ENCODE measurements at regions not wholly inside any gene's neighbourhood (a gene's known extent, or its start where the extent isn't known, plus 50 kb on each side); places are given as distances from the start of the nearest gene placed in this dataset.
"Not testable (repeated sequence)": the region's sequence is repeated elsewhere in the genome, so short reads cannot be mapped to it uniquely, and the experiment has no call there.

DNA sequence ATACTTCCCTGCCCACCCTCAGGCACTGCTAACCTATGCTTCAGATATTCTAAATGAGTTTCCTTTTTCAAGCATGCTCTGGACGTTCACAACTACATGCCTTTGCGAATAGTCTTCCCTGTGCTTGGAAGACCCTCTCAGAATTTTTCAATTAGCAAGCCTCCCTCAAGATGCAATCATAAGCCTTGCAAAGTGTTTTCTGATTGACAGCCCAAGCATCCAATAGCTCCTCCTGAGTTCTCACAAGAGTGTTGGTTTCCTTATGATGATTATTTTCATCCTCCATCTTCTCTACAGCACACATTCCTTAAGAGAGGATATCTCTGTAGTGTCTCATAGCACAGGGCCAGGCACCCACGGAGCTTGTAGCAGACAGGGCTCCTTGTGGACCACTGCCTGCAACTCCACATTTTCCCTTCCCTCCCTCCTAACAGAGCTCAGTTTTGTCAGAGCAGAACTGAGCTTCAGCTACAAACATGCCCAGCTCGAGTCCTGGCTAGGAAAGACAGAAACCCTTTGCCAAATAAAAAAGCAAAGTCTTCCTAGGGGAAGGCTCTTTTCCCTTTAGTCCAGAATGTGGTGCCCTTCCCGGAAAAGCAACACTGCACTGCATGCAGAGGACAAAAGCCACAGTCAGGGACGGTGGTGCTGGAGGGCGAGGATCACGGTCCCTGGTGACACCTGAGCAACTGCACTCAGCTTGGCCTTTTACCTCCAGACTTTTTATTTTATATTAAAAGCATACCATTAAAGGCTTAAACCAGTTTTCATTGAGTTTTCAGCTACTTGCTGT, 819.8 kb upstream of the ID2 start:
- Histone ChIP-seq H3K9me3 (ENCODE audit: control insufficient read depth in 2 of 2, low read length in 2 of 2) (no peaks in the 10 kb centered on the region), H3K27ac (ENCODE audit: low read depth in 2 of 2, low read length in 2 of 2) (no peak overlapping the region), H3K4me3 (ENCODE audit: low read length in 2 of 2) (no peak overlapping the region), H3K36me3 (ENCODE audit: control insufficient read depth in 2 of 2, insufficient read depth in 2 of 2, low read length in 2 of 2) (no peaks in the 10 kb centered on the region), H3K9ac (ENCODE audit: low read depth in 1 of 2, low read length in 2 of 2) (no peak overlapping the region), H3K27me3 (ENCODE audit: control insufficient read depth in 2 of 2, insufficient read depth in 2 of 2, low read length in 2 of 2) (no peaks in the 10 kb centered on the region), H3K4me1 (ENCODE audit: control insufficient read depth in 2 of 2, insufficient read depth in 2 of 2, low read length in 2 of 2) (no peaks in the 10 kb centered on the region)

DNA sequence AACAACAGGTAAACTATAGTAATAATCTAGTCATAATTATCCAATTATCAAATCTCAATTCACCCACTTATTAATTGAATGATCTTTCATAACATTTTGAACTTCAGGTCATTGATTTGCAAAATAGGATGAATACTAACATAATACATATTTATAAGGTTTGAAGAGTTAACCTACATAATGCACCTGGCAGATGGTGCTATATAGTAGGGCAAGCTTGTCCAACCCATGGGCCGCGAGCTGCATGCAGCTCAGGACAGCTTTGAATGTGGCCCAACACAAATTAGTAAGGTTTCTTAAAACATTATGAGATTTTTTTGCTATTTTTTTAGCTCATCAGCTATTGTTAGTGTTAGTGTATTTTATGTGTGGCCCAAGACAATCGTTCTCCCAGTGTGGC, 815.8 kb upstream of the ID2 start:
- H3K4me3 ChIP-seq (ENCODE audit: low read length in 2 of 2): no peak overlapping the region
- no peaks in the 10 kb centered on the region for H3K27me3 ChIP-seq (ENCODE audit: control insufficient read depth in 2 of 2, insufficient read depth in 2 of 2, low read length in 2 of 2)
- H3K27ac ChIP-seq (ENCODE audit: low read depth in 2 of 2, low read length in 2 of 2): no peak overlapping the region
- H3K4me1 ChIP-seq (ENCODE audit: control insufficient read depth in 2 of 2, insufficient read depth in 2 of 2, low read length in 2 of 2): no peaks in the 10 kb centered on the region
- H3K36me3 ChIP-seq (ENCODE audit: control insufficient read depth in 2 of 2, insufficient read depth in 2 of 2, low read length in 2 of 2): no peaks in the 10 kb centered on the region
- no peaks in the 10 kb centered on the region for H3K9me3 ChIP-seq (ENCODE audit: control insufficient read depth in 2 of 2, low read length in 2 of 2)
- no peak overlapping the region for H3K9ac ChIP-seq (ENCODE audit: low read depth in 1 of 2, low read length in 2 of 2)

DNA sequence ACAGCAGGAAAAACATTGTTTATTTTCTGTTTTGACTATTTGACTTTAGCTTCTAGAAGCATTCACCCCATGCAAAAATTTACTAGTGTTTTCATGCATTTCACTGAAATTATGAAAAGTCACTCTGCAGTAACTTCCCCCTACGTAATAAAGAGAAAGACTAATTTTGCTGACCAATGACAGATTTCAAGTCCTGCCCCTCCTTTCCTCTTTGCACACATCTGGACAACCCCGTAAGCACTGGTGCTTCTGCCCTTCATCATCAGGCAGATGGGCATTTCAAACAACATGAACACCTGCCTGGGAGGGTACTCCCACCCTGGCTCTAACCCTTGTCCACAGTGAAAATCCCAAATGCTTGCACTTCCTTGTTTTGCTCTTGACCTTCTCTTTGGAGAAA, 815.0 kb upstream of the ID2 start:
- H3K27me3 ChIP-seq (ENCODE audit: control insufficient read depth in 2 of 2, insufficient read depth in 2 of 2, low read length in 2 of 2): no peaks in the 10 kb centered on the region
- no peaks in the 10 kb centered on the region for H3K36me3 ChIP-seq (ENCODE audit: control insufficient read depth in 2 of 2, insufficient read depth in 2 of 2, low read length in 2 of 2)
- H3K4me1 ChIP-seq (ENCODE audit: control insufficient read depth in 2 of 2, insufficient read depth in 2 of 2, low read length in 2 of 2): no peaks in the 10 kb centered on the region
- no peak overlapping the region for H3K4me3 ChIP-seq (ENCODE audit: low read length in 2 of 2)
- no peak overlapping the region for H3K27ac ChIP-seq (ENCODE audit: low read depth in 2 of 2, low read length in 2 of 2)
- no peak overlapping the region for H3K9ac ChIP-seq (ENCODE audit: low read depth in 1 of 2, low read length in 2 of 2)
- no peaks in the 10 kb centered on the region for H3K9me3 ChIP-seq (ENCODE audit: control insufficient read depth in 2 of 2, low read length in 2 of 2)

DNA sequence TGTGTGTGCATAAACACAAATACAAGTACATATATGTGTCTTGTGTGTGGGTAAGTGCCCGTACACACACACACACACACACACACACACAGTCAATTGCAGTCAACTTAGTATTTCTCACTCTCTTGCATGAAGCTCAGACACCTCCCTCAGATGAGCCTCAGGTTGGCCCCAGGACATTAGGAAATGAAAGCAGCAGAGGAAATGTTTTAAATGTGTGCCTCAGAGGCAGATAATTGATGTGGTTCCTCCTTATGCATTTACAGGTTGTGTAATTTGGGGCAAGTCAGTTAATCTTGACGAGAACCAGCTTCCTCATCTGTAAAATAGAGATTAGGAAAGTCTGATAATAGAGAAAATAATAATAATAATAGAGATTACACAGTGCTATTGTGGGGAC, 814.0 kb upstream of the ID2 start:
- no peak overlapping the region for H3K9ac ChIP-seq (ENCODE audit: low read depth in 1 of 2, low read length in 2 of 2)
- no peaks in the 10 kb centered on the region for H3K4me1 ChIP-seq (ENCODE audit: control insufficient read depth in 2 of 2, insufficient read depth in 2 of 2, low read length in 2 of 2)
- H3K4me3 ChIP-seq (ENCODE audit: low read length in 2 of 2): no peak overlapping the region
- no peaks in the 10 kb centered on the region for H3K36me3 ChIP-seq (ENCODE audit: control insufficient read depth in 2 of 2, insufficient read depth in 2 of 2, low read length in 2 of 2)
- H3K9me3 ChIP-seq (ENCODE audit: control insufficient read depth in 2 of 2, low read length in 2 of 2): no peaks in the 10 kb centered on the region
- no peak overlapping the region for H3K27ac ChIP-seq (ENCODE audit: low read depth in 2 of 2, low read length in 2 of 2)
- H3K27me3 ChIP-seq (ENCODE audit: control insufficient read depth in 2 of 2, insufficient read depth in 2 of 2, low read length in 2 of 2): no peaks in the 10 kb centered on the region

DNA sequence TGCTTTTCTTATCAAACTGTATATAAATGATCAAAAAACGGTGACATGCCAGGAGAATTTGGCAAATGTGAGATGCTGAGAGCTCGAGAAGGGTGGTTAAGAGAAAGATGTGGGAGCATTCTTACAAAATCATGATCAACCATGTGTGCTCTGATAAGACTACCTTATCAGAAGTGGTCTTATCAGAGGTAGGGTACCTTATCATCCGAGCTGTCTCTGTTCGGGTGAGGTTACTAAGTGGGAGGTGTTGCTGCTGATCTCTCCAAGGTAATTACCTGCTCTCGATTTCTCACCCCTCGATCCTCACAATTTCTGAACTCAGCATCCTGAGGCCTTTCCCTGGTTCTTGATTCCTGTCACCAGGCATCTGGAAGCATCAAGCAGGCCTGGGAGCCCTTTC, 813.0 kb upstream of the ID2 start:
- H3K27me3 ChIP-seq (ENCODE audit: control insufficient read depth in 2 of 2, insufficient read depth in 2 of 2, low read length in 2 of 2): no peaks in the 10 kb centered on the region
- H3K27ac ChIP-seq (ENCODE audit: low read depth in 2 of 2, low read length in 2 of 2): no peak overlapping the region
- H3K36me3 ChIP-seq (ENCODE audit: control insufficient read depth in 2 of 2, insufficient read depth in 2 of 2, low read length in 2 of 2): no peaks in the 10 kb centered on the region
- H3K4me1 ChIP-seq (ENCODE audit: control insufficient read depth in 2 of 2, insufficient read depth in 2 of 2, low read length in 2 of 2): no peaks in the 10 kb centered on the region
- H3K9me3 ChIP-seq (ENCODE audit: control insufficient read depth in 2 of 2, low read length in 2 of 2): no peaks in the 10 kb centered on the region
- no peak overlapping the region for H3K9ac ChIP-seq (ENCODE audit: low read depth in 1 of 2, low read length in 2 of 2)
- no peak overlapping the region for H3K4me3 ChIP-seq (ENCODE audit: low read length in 2 of 2)

DNA sequence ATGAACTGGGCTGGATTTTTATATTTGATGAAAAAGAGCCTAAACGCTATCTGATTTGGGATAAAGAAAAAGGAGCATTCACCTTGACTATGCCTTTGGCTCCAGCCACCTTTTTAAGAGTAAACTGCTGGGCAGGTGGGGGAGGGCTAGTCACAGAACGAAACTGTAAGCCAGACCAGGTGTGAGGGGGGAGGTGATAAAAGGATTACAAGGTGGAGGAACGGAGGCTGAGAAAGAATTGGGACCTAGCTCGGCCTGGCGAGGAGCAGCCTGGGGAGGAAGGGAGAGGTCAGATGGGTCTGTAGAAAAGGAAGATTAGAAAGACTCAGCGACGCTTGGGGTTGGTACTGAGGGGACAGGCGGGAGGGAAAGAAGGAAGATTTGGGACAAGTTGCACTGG, 805.4 kb upstream of the ID2 start:
- not testable (repeated sequence) for H3K27ac ChIP-seq (ENCODE audit: low read depth in 2 of 2, low read length in 2 of 2); H3K27me3 ChIP-seq (ENCODE audit: control insufficient read depth in 2 of 2, insufficient read depth in 2 of 2, low read length in 2 of 2); H3K9me3 ChIP-seq (ENCODE audit: control insufficient read depth in 2 of 2, low read length in 2 of 2); H3K36me3 ChIP-seq (ENCODE audit: control insufficient read depth in 2 of 2, insufficient read depth in 2 of 2, low read length in 2 of 2); H3K4me3 ChIP-seq (ENCODE audit: low read length in 2 of 2); H3K9ac ChIP-seq (ENCODE audit: low read depth in 1 of 2, low read length in 2 of 2); H3K4me1 ChIP-seq (ENCODE audit: control insufficient read depth in 2 of 2, insufficient read depth in 2 of 2, low read length in 2 of 2)

DNA sequence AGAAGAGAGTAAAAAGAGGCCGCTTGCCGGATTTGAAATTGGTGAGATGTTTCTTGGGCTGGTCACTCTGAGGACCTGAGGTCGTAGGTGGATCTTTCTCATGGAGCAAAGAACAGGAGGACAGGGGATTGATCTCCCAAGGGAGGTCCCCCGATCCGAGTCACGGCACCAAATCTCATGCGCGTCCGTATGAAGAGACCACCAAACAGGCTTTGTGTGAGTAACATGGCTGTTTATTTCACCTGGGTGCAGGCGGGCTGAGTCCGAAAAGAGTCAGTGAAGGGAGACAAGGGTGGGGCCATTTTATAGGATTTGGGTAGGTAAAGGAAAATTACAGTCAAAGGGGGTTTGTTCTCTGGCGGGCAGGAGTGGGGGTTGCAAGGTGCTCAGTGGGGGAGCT, 803.6 kb upstream of the ID2 start:
- not testable (repeated sequence) for H3K27ac ChIP-seq (ENCODE audit: low read depth in 2 of 2, low read length in 2 of 2); H3K27me3 ChIP-seq (ENCODE audit: control insufficient read depth in 2 of 2, insufficient read depth in 2 of 2, low read length in 2 of 2); H3K4me1 ChIP-seq (ENCODE audit: control insufficient read depth in 2 of 2, insufficient read depth in 2 of 2, low read length in 2 of 2); H3K36me3 ChIP-seq (ENCODE audit: control insufficient read depth in 2 of 2, insufficient read depth in 2 of 2, low read length in 2 of 2); H3K9me3 ChIP-seq (ENCODE audit: control insufficient read depth in 2 of 2, low read length in 2 of 2); H3K9ac ChIP-seq (ENCODE audit: low read depth in 1 of 2, low read length in 2 of 2); H3K4me3 ChIP-seq (ENCODE audit: low read length in 2 of 2)

DNA sequence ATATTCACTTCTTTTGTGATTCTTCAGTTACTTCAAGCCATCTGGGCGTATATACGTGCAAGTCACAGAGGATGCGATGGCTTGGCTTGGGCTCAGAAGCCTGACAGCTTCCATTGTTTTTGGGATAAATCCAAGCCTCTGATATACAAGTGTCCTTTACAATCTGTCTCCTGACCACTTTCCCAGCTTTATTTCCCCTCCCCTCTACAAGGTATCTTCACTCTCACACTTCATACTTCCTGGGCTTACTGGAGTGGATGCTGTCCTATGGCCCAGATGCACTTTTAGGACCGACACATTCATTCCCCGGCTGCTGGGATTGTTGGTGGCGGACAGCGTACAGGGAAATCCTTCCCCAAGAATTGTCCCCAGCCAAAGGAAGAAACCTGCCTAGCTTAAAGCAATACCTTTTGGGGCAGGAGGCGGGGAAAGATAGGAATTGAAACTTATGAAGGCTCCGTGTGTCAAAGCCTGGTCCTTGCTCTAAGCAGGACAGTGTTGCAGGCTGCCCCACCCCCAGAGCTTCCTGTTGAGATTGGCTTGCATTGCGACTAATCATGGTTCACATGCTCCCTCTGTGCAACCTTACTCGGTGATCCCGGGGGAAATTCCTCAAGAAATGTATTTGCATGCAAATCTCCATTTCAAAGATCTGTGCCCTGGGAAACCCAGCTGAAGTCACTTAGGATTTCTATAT, 802.9 kb upstream of the ID2 start:
- Histone ChIP-seq H3K36me3 (ENCODE audit: control insufficient read depth in 2 of 2, insufficient read depth in 2 of 2, low read length in 2 of 2) (no peaks in the 10 kb centered on the region), H3K27me3 (ENCODE audit: control insufficient read depth in 2 of 2, insufficient read depth in 2 of 2, low read length in 2 of 2) (no peaks in the 10 kb centered on the region), H3K4me3 (ENCODE audit: low read length in 2 of 2) (no peak overlapping the region), H3K9ac (ENCODE audit: low read depth in 1 of 2, low read length in 2 of 2) (no peak overlapping the region), H3K9me3 (ENCODE audit: control insufficient read depth in 2 of 2, low read length in 2 of 2) (no peaks in the 10 kb centered on the region), H3K4me1 (ENCODE audit: control insufficient read depth in 2 of 2, insufficient read depth in 2 of 2, low read length in 2 of 2) (no peaks in the 10 kb centered on the region), H3K27ac (ENCODE audit: low read depth in 2 of 2, low read length in 2 of 2) (no peak overlapping the region)

DNA sequence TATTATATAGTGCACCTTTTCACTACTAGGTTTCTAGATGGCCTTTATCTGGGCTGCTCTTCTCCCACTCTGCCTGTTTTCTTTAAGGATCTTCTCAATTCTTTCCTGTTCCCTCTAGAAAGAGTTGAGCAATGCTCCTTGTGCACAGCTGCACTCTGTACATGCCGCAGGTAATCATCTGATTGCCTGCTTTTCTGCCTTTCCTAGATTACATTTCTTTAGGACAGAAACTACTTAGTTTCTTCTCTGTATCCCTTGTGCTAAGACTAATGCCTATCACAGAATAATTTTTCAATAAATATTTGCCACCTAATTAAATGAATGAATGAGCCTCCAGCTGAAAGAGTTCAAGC, 802.4 kb upstream of the ID2 start:
- no peaks in the 10 kb centered on the region for H3K27me3 ChIP-seq (ENCODE audit: control insufficient read depth in 2 of 2, insufficient read depth in 2 of 2, low read length in 2 of 2)
- H3K9me3 ChIP-seq (ENCODE audit: control insufficient read depth in 2 of 2, low read length in 2 of 2): no peaks in the 10 kb centered on the region
- no peak overlapping the region for H3K27ac ChIP-seq (ENCODE audit: low read depth in 2 of 2, low read length in 2 of 2)
- no peak overlapping the region for H3K4me3 ChIP-seq (ENCODE audit: low read length in 2 of 2)
- H3K4me1 ChIP-seq (ENCODE audit: control insufficient read depth in 2 of 2, insufficient read depth in 2 of 2, low read length in 2 of 2): no peaks in the 10 kb centered on the region
- no peaks in the 10 kb centered on the region for H3K36me3 ChIP-seq (ENCODE audit: control insufficient read depth in 2 of 2, insufficient read depth in 2 of 2, low read length in 2 of 2)
- no peak overlapping the region for H3K9ac ChIP-seq (ENCODE audit: low read depth in 1 of 2, low read length in 2 of 2)

DNA sequence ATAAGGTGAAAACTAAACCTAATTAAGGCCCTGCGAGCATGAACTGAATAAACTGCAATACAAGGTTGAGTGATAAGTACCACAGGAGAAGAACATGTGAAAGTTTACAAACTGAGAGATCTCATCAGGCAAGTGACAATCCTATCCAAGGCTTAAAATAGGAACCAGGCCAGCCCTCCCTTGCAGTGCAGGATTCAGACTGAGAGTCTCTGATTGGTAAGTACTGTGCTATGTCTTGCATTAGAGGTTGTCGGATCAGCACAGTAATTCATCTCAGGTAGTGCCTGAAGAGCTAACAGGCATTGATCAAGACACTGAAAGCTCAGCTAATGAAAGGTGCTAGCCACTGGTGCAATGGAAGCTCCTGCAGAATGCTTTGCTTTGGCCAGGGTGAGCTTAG, 801.7 kb upstream of the ID2 start:
- no peaks in the 10 kb centered on the region for H3K4me1 ChIP-seq (ENCODE audit: control insufficient read depth in 2 of 2, insufficient read depth in 2 of 2, low read length in 2 of 2)
- H3K9ac ChIP-seq (ENCODE audit: low read depth in 1 of 2, low read length in 2 of 2): no peak overlapping the region
- H3K4me3 ChIP-seq (ENCODE audit: low read length in 2 of 2): no peak overlapping the region
- H3K36me3 ChIP-seq (ENCODE audit: control insufficient read depth in 2 of 2, insufficient read depth in 2 of 2, low read length in 2 of 2): no peaks in the 10 kb centered on the region
- no peaks in the 10 kb centered on the region for H3K9me3 ChIP-seq (ENCODE audit: control insufficient read depth in 2 of 2, low read length in 2 of 2)
- H3K27ac ChIP-seq (ENCODE audit: low read depth in 2 of 2, low read length in 2 of 2): no peak overlapping the region
- no peaks in the 10 kb centered on the region for H3K27me3 ChIP-seq (ENCODE audit: control insufficient read depth in 2 of 2, insufficient read depth in 2 of 2, low read length in 2 of 2)
